Endothelial cell of umbilical vein (primary cell): ENCODE measurements at regions not wholly inside any gene's neighbourhood (a gene's known extent, or its start where the extent isn't known, plus 50 kb on each side); places are given as distances from the start of the nearest gene placed in this dataset.

Experiments
- BruUV-seq: library from RNA; stranded (reverse); fragments of 400-500 nt; replicated peaks from 2 replicates; lab custom pipeline; 2021; lab: Mats Ljungman, UMichigan
- CTCF ChIA-PET: fragments of 300-600, 350-600 bp; sonication (Branson Sonifier 250); formaldehyde crosslinking; loops from one replicate; lab custom pipeline; 2021; ENCODE audit warnings: antibody characterized with exemption, inconsistent platforms; lab: Charles Lee
- POLR2A ChIA-PET: fragments of 300-600, 350-600 bp; sonication (Branson Sonifier 250); formaldehyde crosslinking; loops from one replicate; lab custom pipeline; 2021; ENCODE audit warnings: antibody characterized with exemption, inconsistent platforms; lab: Charles Lee
- DNase-seq: peaks from one replicate; pipeline ENCODE4 v3.0.0-alpha.2; 2011; ENCODE audit warnings: low read depth, low spot score
- FAIRE-seq: peaks from 2 replicates; lab custom pipeline; 2011; peaks lifted over from hg19 to GRCh38; lab: Jason Lieb, UNC
- H2AFZ ChIP-seq: 2 replicates; pipeline ENCODE4 v1.6.0; 2012; ENCODE audit warnings: low read depth, low read length, control low read depth, inconsistent platforms
- H3K27ac ChIP-seq: 2 replicates; pipeline ENCODE4 v1.5.1; 2011; ENCODE audit warnings: low read depth, mild to moderate bottlenecking, control low read depth, low read length, moderate library complexity; ENCODE audit not compliant: insufficient read depth
- H3K27me3 ChIP-seq, 2 experiments: 2 replicates each; pipeline versions ENCODE4 v1.6.0 to v1.6.1; 2011; ENCODE audit warnings: low read length in 2 of 2, mixed read lengths in 1 of 2; ENCODE audit not compliant: control insufficient read depth in 2 of 2, insufficient read depth in 2 of 2
- H3K36me3 ChIP-seq, 2 experiments: 2 replicates in 1 of 2; 3 replicates in 1 of 2; pipeline ENCODE4 v1.5.1; 2011; ENCODE audit warnings: low read length in 2 of 2, mild to moderate bottlenecking in 1 of 2, moderate library complexity in 1 of 2; ENCODE audit not compliant: control insufficient read depth in 2 of 2, insufficient read depth in 2 of 2; ENCODE audit errors: extremely low read depth in 1 of 2
- H3K4me1 ChIP-seq: 3 replicates; pipeline ENCODE4 v1.5.1; 2011; ENCODE audit warnings: mild to moderate bottlenecking, low read length; ENCODE audit not compliant: control insufficient read depth, insufficient read depth; ENCODE audit errors: extremely low read depth
- H3K4me2 ChIP-seq: 2 replicates; pipeline ENCODE4 v1.6.1; 2011; ENCODE audit warnings: low read length, control low read depth, mixed read lengths; ENCODE audit not compliant: insufficient read depth
- H3K4me3 ChIP-seq, 3 experiments: fragments of 200-600 bp in 1 of 3; sonication (generic), shearing (Covaris generic) in 1 of 3; replicated peaks in 1 of 3; 2 replicates each; pipeline ENCODE4 v1.5.1; 2011 to 2016; ENCODE audit warnings: control low read depth in 3 of 3, low read length in 3 of 3, mild to moderate bottlenecking in 2 of 3, inconsistent platforms in 1 of 3, low read depth in 1 of 3, moderate library complexity in 1 of 3; ENCODE audit not compliant: insufficient read depth in 1 of 3
- H3K79me2 ChIP-seq: 2 replicates; pipeline ENCODE4 v1.6.0; 2012; ENCODE audit warnings: low read length, inconsistent platforms; ENCODE audit not compliant: control insufficient read depth, insufficient read depth
- H3K9ac ChIP-seq: replicated peaks from 2 replicates; pipeline ENCODE3; 2011; ENCODE audit warnings: low read length, control low read depth; ENCODE audit not compliant: insufficient read depth; ENCODE audit errors: extremely low read depth
- H3K9me1 ChIP-seq: replicated peaks from 3 replicates; pipeline ENCODE4 v1.6.0; 2011; ENCODE audit warnings: mild to moderate bottlenecking, low read length; ENCODE audit not compliant: control insufficient read depth, insufficient read depth; ENCODE audit errors: extremely low read depth
- H3K9me3 ChIP-seq: replicated peaks from 2 replicates; pipeline ENCODE4 v1.5.1; 2012; ENCODE audit warnings: low read length, inconsistent platforms; ENCODE audit not compliant: control insufficient read depth, insufficient read depth
- H4K20me1 ChIP-seq: replicated peaks from 2 replicates; pipeline ENCODE3; 2011; ENCODE audit warnings: mild to moderate bottlenecking, low read length; ENCODE audit not compliant: control insufficient read depth, insufficient read depth; ENCODE audit errors: extremely low read depth
- EZH2 ChIP-seq: IDR thresholded peaks from 2 replicates; pipeline ENCODE4 v1.6.1; 2012; ENCODE audit warnings: borderline replicate concordance, low read depth, mild to moderate bottlenecking, moderate library complexity, low read length, inconsistent platforms; ENCODE audit not compliant: severe bottlenecking
- FOS ChIP-seq: IDR thresholded peaks from 2 replicates; pipeline ENCODE4 v1.6.1; 2011; ENCODE audit warnings: mild to moderate bottlenecking, low read length, moderate library complexity, borderline replicate concordance; ENCODE audit not compliant: insufficient read depth
- MYC ChIP-seq: IDR thresholded peaks from one replicate; pipeline ENCODE4 v1.6.1; 2011; ENCODE audit warnings: mild to moderate bottlenecking, low read depth, low read length
- POLR2A ChIP-seq: IDR thresholded peaks from 2 replicates; pipeline ENCODE4 v1.6.1; 2012; ENCODE audit warnings: low read depth, mild to moderate bottlenecking, control low read depth, low read length
- POLR2AphosphoS5 ChIP-seq: IDR thresholded peaks from 2 replicates; pipeline ENCODE4 v1.6.1; 2012; ENCODE audit warnings: low read depth, mild to moderate bottlenecking, control low read depth, low read length, moderate library complexity; ENCODE audit not compliant: insufficient read depth
- dilution Hi-C: fragments of 300-500 bp; cut with MboI; formaldehyde crosslinking; loops from one replicate; pipeline ENCODE4 v1.15.0; 2019; ENCODE audit warnings: low sequenced_read_pairs; ENCODE audit not compliant: extremely low pct_ligation_motif_present
- intact Hi-C: fragments of 100-400 bp; cut with micrococcal nuclease; formaldehyde crosslinking; loops from one replicate; pipeline ENCODE4 v1.10.0; 2022
- TF ChIP-seq, protein P1 (sequence below), 2 donors: IDR thresholded peaks; 1 replicate in 1 of 2; 2 replicates in 1 of 2; pipeline ENCODE4 v1.5.1; 2011; ENCODE audit warnings: low read length in 2 of 2, mild to moderate bottlenecking in 2 of 2, moderate library complexity in 2 of 2, control low read depth in 1 of 2, inconsistent platforms in 1 of 2, low read depth in 1 of 2; ENCODE audit not compliant: insufficient read depth in 1 of 2; ENCODE audit errors: extremely low read depth in 1 of 2
- TF ChIP-seq, protein P2 (sequence below): IDR thresholded peaks from 2 replicates; pipeline ENCODE4 v1.6.1; 2011; ENCODE audit not compliant: insufficient read depth, insufficient read length

DNA sequence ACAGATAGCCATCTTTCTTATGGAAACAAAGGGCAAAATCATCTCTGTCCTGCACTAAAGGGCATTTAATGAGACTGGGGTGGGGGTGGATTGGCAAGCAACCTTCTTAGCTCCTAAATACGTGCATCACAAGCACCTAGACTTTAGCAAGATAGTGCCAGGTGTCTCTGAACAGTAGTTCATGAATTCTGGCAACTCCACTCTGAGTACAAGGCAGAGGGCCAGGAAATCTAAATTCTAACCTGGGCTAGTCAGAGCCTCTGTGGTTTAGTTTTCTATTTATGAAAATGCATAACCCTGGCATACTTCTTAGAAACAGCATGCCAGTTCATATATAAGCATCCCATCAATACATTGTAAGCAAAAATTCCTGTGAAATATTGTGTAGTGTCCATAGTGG lies 788.5 kb downstream of the MCTP2 start:
- no peak for FAIRE-seq
- H3K9me1 ChIP-seq: no peaks in the 10 kb centered on the region
- no peaks in the 10 kb centered on the region for H3K79me2 ChIP-seq
- dilution Hi-C loops: no loop called here
- DNase-seq: no peak
- POLR2A ChIA-PET: no interaction called here
- H4K20me1 ChIP-seq: no peaks in the 10 kb centered on the region
- H3K9me3 ChIP-seq: no peaks in the 10 kb centered on the region
- H3K27me3 ChIP-seq: no peaks in the 10 kb centered on the region
- intact Hi-C loops: loop anchor here (1.0 to 10.0 kb wide), 7 partner anchors 233 to 1252 kb away; no protein-coding TSS in a partner anchor
- TF ChIP-seq POLR2A (no peak), FOS (no peak), MYC (no peak), POLR2AphosphoS5 (no peak), EZH2 (no peak)
- TF ChIP-seq, protein P1, sequence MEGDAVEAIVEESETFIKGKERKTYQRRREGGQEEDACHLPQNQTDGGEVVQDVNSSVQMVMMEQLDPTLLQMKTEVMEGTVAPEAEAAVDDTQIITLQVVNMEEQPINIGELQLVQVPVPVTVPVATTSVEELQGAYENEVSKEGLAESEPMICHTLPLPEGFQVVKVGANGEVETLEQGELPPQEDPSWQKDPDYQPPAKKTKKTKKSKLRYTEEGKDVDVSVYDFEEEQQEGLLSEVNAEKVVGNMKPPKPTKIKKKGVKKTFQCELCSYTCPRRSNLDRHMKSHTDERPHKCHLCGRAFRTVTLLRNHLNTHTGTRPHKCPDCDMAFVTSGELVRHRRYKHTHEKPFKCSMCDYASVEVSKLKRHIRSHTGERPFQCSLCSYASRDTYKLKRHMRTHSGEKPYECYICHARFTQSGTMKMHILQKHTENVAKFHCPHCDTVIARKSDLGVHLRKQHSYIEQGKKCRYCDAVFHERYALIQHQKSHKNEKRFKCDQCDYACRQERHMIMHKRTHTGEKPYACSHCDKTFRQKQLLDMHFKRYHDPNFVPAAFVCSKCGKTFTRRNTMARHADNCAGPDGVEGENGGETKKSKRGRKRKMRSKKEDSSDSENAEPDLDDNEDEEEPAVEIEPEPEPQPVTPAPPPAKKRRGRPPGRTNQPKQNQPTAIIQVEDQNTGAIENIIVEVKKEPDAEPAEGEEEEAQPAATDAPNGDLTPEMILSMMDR (IDR thresholded peaks at IDR 0.05; ENCODE audit: extremely low read depth in 1 of 2, insufficient read depth in 1 of 2, low read depth in 1 of 2, low read length in 2 of 2): no peak
- TF ChIP-seq, protein P2, sequence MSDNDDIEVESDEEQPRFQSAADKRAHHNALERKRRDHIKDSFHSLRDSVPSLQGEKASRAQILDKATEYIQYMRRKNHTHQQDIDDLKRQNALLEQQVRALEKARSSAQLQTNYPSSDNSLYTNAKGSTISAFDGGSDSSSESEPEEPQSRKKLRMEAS: no peak
- peaks cover 41% of the 10 kb centered on the region for H3K4me1 ChIP-seq
- CTCF ChIA-PET: interaction anchor here (0.7 to 4.4 kb wide), 5 partner anchors 334 to 1307 kb away, joined by 3 to 21 read pairs (median 4); no protein-coding TSS in a partner anchor
- no peak overlapping the region for H2AFZ ChIP-seq
- peak overlapping the region; percentile 83 for H3K27ac ChIP-seq
- H3K9ac ChIP-seq: no peak overlapping the region
- no peaks in the 10 kb centered on the region for H3K36me3 ChIP-seq
- no peak overlapping the region for H3K4me2 ChIP-seq
- no peak overlapping the region for H3K4me3 ChIP-seq
- BruUV-seq: no TSS peak
